Upper lobe of left lung (tissue), 6 donors: ENCODE measurements at regions not wholly inside any gene's neighbourhood (a gene's known extent, or its start where the extent isn't known, plus 50 kb on each side); places are given as distances from the start of the nearest gene placed in this dataset.
"Not testable (repeated sequence)": the region's sequence is repeated elsewhere in the genome, so short reads cannot be mapped to it uniquely, and the experiment has no call there.

Experiments used
- ATAC-seq, 2 donors: fragments of 200-7000 bp; cut with Tn5 transposase; one replicate each; pipeline ENCODE4 v1.9.1; 2022; ENCODE audit warnings: mild to moderate bottlenecking in 2 of 2, moderate library complexity in 2 of 2; ENCODE audit not compliant: low FRiP score in 2 of 2
- DNase-seq, 2 donors: peaks; one replicate each; pipeline ENCODE4 v3.0.0-alpha.2; 2019 to 2020
- H3K27ac ChIP-seq, 4 donors: fragments of 200-600 bp; sonication (generic); one replicate each; pipeline ENCODE4 v1.5.1; 2016 to 2019
- H3K27me3 ChIP-seq, 4 donors: fragments of 200-600 bp; sonication (generic); one replicate each; pipeline ENCODE4 v1.5.1; 2017 to 2019
- H3K36me3 ChIP-seq, 4 donors: fragments of 200-600 bp; sonication (generic); one replicate each; pipeline ENCODE4 v1.5.1; 2016 to 2019
- H3K4me1 ChIP-seq, 4 donors: fragments of 200-600 bp; sonication (generic); one replicate each; pipeline ENCODE4 v1.5.1; 2018 to 2019
- H3K4me3 ChIP-seq, 4 donors: fragments of 200-600 bp; sonication (generic); one replicate each; pipeline ENCODE4 v1.5.1; 2017 to 2019; ENCODE audit warnings: mild to moderate bottlenecking in 2 of 4, moderate library complexity in 1 of 4
- H3K9me3 ChIP-seq, 4 donors: fragments of 200-600 bp; sonication (generic); one replicate each; pipeline ENCODE4 v1.5.1; 2018 to 2019
- EP300 ChIP-seq, 4 donors: sonication (generic); formaldehyde crosslinking; IDR thresholded peaks; one replicate each; pipeline ENCODE4 v1.5.1; 2017; ENCODE audit warnings: antibody characterized with exemption in 4 of 4, control low read depth in 2 of 4
- POLR2A ChIP-seq, 4 donors: fragments of 450-650 bp; IDR thresholded peaks; one replicate each; pipeline ENCODE4 v1.5.1; 2016 to 2017; ENCODE audit warnings: antibody characterized with exemption in 4 of 4, mild to moderate bottlenecking in 2 of 4
- POLR2AphosphoS5 ChIP-seq, 2 donors: sonication (generic); formaldehyde crosslinking; IDR thresholded peaks; one replicate each; pipeline ENCODE4 v1.5.1; 2017; ENCODE audit warnings: antibody characterized with exemption in 2 of 2
- WGBS, 2 donors: methylation state at CpG; one replicate each; pipeline ENCODE4 v1.1.5; 2017 to 2018; 5-methylcytosine and 5-hydroxymethylcytosine counted together
- TF ChIP-seq, protein P1 (sequence below), 6 experiments: fragments of 450-650 bp in 4 of 6; fragments of 200-600 bp in 2 of 6; sonication (generic) in 2 of 6; IDR thresholded peaks; one replicate each; pipeline ENCODE4 v1.5.1; 2016 to 2019; ENCODE audit warnings: antibody characterized with exemption in 6 of 6
- donor health status: DM: no; HTN: no; CAD: no; lungs with moderate emphysema.
- donor health status: DM: no; HTN: yes; CAD: no; lungs with severe emphysema.

DNA sequence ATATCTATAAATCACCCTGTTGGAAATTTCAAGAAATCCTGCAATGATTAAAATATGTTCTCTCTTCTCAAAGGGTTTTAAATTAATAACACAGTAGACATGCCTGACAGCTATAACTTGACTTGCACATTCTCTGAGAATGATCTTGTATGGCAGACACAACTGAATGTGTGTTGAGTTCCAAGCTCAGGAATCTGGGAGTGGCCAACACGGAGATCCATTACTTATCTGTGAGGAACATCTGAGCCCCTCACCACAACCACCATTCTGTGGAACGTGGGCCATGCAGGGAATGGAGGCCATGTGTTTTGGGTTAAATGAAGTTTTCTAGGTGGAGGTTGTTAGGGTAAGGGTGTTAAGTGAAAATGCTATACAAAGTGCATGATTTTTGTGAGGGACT lies 105.3 kb upstream of the CHMP2B start:
- ATAC-seq (no peak), DNase-seq (no peak)
- WGBS, 2 donors, result 69 to 75% methylated on average over 2 of the region's 2 CpGs
- no peak for TF ChIP-seq POLR2A (IDR thresholded peaks at IDR 0.05)
- TF ChIP-seq EP300 (IDR thresholded peaks at IDR 0.05), result no peak
- TF ChIP-seq, protein P1, sequence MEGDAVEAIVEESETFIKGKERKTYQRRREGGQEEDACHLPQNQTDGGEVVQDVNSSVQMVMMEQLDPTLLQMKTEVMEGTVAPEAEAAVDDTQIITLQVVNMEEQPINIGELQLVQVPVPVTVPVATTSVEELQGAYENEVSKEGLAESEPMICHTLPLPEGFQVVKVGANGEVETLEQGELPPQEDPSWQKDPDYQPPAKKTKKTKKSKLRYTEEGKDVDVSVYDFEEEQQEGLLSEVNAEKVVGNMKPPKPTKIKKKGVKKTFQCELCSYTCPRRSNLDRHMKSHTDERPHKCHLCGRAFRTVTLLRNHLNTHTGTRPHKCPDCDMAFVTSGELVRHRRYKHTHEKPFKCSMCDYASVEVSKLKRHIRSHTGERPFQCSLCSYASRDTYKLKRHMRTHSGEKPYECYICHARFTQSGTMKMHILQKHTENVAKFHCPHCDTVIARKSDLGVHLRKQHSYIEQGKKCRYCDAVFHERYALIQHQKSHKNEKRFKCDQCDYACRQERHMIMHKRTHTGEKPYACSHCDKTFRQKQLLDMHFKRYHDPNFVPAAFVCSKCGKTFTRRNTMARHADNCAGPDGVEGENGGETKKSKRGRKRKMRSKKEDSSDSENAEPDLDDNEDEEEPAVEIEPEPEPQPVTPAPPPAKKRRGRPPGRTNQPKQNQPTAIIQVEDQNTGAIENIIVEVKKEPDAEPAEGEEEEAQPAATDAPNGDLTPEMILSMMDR (IDR thresholded peaks at IDR 0.05), result no peak
- no peak for TF ChIP-seq POLR2AphosphoS5 (IDR thresholded peaks at IDR 0.05)
- no peak overlapping the region for H3K4me3 ChIP-seq
- no peak overlapping the region for H3K27ac ChIP-seq
- no peaks in the 10 kb centered on the region for H3K9me3 ChIP-seq
- H3K4me1 ChIP-seq, result no peaks in the 10 kb centered on the region
- no peaks in the 10 kb centered on the region for H3K27me3 ChIP-seq
- no peaks in the 10 kb centered on the region for H3K36me3 ChIP-seq

DNA sequence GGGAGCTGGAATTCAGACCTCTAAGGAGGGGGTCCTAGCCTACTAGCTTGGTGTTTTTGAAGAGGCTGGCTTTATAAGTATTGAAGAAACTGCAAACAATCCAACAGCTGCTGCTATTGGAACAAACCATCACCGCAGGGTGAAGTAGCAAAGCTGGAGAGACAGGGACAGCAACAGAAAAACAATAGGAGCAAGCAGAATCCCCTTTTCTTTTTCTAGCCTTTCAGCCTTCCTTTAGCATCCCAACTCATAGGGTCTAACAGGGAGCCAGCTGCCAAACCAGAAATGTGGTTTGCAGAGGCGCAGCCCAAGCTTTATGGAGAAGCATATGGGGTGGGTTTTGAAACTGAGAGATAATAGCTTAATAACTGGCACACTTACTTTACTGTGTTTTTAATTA lies 106.2 kb upstream of the CHMP2B start:
- 68 to 74% methylated on average over 2 of the region's 2 CpGs for WGBS, 2 donors
- TF ChIP-seq POLR2A (IDR thresholded peaks at IDR 0.05), result no peak
- TF ChIP-seq POLR2AphosphoS5 (IDR thresholded peaks at IDR 0.05), result no peak
- TF ChIP-seq, protein P1 (IDR thresholded peaks at IDR 0.05), result no peak
- TF ChIP-seq EP300 (IDR thresholded peaks at IDR 0.05), result no peak
- H3K9me3 ChIP-seq, result no peaks in the 10 kb centered on the region
- H3K27me3 ChIP-seq, result no peaks in the 10 kb centered on the region
- no peak for ATAC-seq
- H3K36me3 ChIP-seq, result no peaks in the 10 kb centered on the region
- no peak overlapping the region for H3K4me3 ChIP-seq
- no peaks in the 10 kb centered on the region for H3K4me1 ChIP-seq
- H3K27ac ChIP-seq, result no peak overlapping the region
- no peak for DNase-seq

DNA sequence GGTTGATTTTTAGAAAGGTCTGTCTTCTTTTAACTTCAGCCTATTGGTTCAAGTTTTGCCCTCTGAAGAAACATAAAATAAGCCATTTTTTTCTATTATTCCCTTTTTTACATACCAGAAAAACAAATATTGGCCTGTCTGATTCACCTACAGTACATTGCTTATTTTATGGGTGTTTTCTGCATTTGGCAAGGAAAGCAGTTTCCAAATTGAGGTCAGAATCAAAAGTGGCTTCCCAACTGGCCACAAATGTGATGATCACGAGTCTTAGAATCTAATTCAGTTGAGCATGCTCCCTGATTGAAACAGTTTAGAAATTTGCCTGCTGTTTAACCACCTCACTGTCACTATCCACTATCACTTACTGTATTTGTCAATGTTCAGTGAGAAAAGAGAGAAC lies 106.9 kb upstream of the CHMP2B start:
- TF ChIP-seq, protein P1 (IDR thresholded peaks at IDR 0.05), result no peak
- TF ChIP-seq POLR2A (IDR thresholded peaks at IDR 0.05) (no peak), POLR2AphosphoS5 (IDR thresholded peaks at IDR 0.05) (no peak), EP300 (IDR thresholded peaks at IDR 0.05) (no peak)
- DNase-seq, result no peak
- no peak for ATAC-seq

DNA sequence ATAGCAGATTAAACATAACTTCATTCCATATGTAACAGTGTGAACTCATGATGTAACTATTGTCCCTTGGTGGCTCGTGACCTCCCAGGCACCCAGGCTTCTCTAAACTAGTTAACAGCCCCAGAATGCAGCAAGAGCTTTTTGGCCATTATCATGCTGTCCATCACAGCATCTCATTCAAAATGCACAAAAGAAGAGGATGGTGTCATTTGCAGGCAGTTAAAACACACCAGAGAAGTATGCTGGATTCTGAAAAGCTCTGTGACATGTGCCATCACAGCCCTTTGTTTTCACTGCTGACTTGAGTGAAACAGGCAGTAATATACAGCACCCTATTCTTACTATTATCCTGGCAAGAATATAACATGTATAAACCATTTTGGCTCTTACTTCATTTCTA lies 117.6 kb upstream of the CHMP2B start:
- no peaks in the 10 kb centered on the region for H3K36me3 ChIP-seq
- peaks cover 0 to 4% (median 0%) of the 10 kb centered on the region in 4 donors for H3K9me3 ChIP-seq
- H3K4me3 ChIP-seq, result no peak overlapping the region
- ATAC-seq (no peak), DNase-seq (no peak)
- no peaks in the 10 kb centered on the region for H3K27me3 ChIP-seq
- no peaks in the 10 kb centered on the region for H3K4me1 ChIP-seq
- H3K27ac ChIP-seq, result no peak overlapping the region
- WGBS, 2 donors, result 38 to 57% methylated on average over 1 of the region's 1 CpG
- TF ChIP-seq POLR2AphosphoS5 (IDR thresholded peaks at IDR 0.05), result no peak
- TF ChIP-seq, protein P1 (IDR thresholded peaks at IDR 0.05), result no peak
- no peak for TF ChIP-seq POLR2A (IDR thresholded peaks at IDR 0.05)
- TF ChIP-seq EP300 (IDR thresholded peaks at IDR 0.05), result no peak

More for the DNA sequence above, 106.9 kb upstream of the CHMP2B start:
- no peaks in the 10 kb centered on the region for H3K4me1 ChIP-seq
- no peak overlapping the region for H3K27ac ChIP-seq
- WGBS, 2 donors, result 52 to 58% methylated on average over 1 of the region's 1 CpG
- no peak overlapping the region for H3K4me3 ChIP-seq
- H3K36me3 ChIP-seq, result no peaks in the 10 kb centered on the region
- no peaks in the 10 kb centered on the region for H3K27me3 ChIP-seq
- H3K9me3 ChIP-seq, result no peaks in the 10 kb centered on the region

DNA sequence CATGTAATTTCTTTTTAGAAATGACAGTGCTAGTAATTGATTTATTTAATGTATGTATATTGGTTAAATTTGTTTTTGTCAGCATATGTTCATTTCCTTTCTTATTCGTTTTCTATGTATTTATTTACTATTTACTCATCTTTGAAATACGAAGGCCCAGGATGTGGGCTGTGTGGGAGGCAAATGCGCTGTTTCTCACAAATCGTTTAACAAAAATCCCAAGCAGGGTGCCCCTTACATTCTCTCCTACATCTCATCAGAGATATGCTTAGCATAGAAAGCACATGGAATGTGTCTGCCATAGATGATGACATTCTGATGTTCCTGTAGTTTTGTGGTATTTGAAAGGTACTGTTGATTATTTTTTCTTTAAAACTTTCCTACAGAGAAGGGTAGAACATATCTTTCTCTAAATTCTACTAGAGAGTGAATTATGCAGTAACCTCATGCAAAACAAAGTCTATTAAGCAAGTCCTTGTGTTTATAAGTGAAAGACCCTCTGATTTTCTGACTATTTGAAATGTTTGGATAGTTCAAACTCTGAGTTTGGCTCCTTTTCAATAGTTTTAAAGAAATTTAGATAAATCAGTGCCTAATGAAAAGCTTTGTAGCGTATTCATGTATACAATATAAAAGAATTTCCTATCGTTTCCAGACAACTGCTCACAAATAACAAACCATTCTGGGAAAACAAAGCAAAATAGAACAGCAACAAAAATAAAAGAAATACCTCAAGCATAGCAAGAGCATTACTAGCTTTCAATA lies 111.1 kb upstream of the VGLL3 start:
- Histone ChIP-seq H3K27ac (no peak overlapping the region), H3K4me1 (no peaks in the 10 kb centered on the region), H3K4me3 (no peak overlapping the region), H3K36me3 (no peaks in the 10 kb centered on the region), H3K27me3 (no peaks in the 10 kb centered on the region), H3K9me3 (peaks cover 0 to 4% (median 0%) of the 10 kb centered on the region in 4 donors)
- no peak for TF ChIP-seq EP300 (IDR thresholded peaks at IDR 0.05)
- TF ChIP-seq POLR2A (IDR thresholded peaks at IDR 0.05), result no peak
- no peak for ATAC-seq
- 72 to 85% methylated on average over 6 of the region's 6 CpGs for WGBS, 2 donors
- DNase-seq, result no peak

DNA sequence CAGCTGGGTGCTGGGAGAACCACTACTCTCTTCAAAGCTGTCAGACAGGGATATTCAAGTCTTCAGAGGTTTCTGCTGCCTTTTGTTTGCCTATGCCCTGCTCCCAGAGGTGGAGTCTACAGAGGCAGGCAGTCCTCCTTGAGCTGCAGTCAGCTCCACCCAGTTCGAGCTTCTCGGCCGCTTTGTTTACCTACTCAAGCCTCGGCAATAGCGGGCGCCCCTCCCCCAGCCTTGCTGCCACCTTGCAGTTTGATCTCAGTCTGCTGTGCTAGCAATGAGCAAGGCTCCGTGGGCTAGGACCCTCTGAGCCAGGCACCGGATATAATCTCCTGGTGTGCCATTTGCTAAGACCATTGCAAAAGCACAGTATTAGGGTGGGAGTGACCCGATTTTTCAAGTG lies 106.8 kb upstream of the VGLL3 start:
- WGBS, 2 donors, result 89 to 93% methylated on average over 7 to 9 of the region's 9 CpGs
- not testable (repeated sequence) for ATAC-seq, H3K9me3 ChIP-seq, H3K4me1 ChIP-seq, H3K27me3 ChIP-seq, H3K27ac ChIP-seq, H3K36me3 ChIP-seq, H3K4me3 ChIP-seq, DNase-seq
